ENCODE measurements at regions not wholly inside any gene's neighbourhood (a gene's known extent, or its start where the extent isn't known, plus 50 kb on each side); places are given as distances from the start of the nearest gene placed in this dataset.

DNA sequence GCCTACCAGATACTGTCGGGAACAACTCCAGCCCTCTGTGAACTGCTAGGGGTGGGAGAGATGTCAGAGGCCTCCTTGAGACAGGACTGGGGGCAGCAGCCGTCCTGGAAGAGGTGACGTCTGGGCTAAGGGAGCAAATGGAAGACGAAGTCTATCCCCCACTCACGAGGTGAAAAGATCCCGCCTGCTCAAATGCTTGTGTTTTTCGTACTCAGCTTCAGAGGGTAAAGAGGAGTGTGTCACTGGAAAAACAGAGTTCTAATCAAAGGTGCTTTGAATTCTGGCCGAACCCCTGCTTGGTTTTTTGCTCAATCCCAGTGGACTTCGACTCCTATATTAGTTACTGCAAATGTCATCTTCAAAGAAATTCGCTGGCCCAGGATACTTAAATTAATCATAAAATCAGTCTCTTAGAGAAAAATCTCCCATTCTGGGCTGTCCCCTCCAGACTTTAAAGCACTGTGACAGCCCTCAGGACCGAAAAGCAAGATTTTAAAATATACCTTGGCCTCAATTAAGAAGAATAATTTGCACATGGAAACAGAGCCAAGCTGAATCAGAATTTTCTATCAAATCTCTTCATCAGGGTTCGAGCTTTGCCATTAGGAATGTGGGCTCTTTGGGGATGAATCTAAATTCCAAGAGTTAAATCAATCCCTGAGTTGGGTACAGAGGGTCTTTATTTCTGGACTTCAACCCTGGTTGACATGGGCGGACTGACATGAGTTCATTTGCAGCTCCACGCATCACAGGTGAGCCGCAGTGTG, 61.8 kb upstream of the AFDN start:
- no peak for TF ChIP-seq CSDC2 (CRISPR knock-in tag; IDR thresholded peaks at IDR 0.05)
- TF ChIP-seq TCF4 (CRISPR knock-in tag; IDR thresholded peaks at IDR 0.05; ENCODE audit: borderline replicate concordance), result no peak
- no peak for TF ChIP-seq ISL1 (CRISPR knock-in tag; IDR thresholded peaks at IDR 0.05)
- TF ChIP-seq RARB (CRISPR knock-in tag; IDR thresholded peaks at IDR 0.05), result no peak
- no peak for TF ChIP-seq ESRRG (CRISPR knock-in tag; IDR thresholded peaks at IDR 0.05)
- TF ChIP-seq SNAI2 (CRISPR knock-in tag; IDR thresholded peaks at IDR 0.05), result no peak
- TF ChIP-seq, protein P1, sequence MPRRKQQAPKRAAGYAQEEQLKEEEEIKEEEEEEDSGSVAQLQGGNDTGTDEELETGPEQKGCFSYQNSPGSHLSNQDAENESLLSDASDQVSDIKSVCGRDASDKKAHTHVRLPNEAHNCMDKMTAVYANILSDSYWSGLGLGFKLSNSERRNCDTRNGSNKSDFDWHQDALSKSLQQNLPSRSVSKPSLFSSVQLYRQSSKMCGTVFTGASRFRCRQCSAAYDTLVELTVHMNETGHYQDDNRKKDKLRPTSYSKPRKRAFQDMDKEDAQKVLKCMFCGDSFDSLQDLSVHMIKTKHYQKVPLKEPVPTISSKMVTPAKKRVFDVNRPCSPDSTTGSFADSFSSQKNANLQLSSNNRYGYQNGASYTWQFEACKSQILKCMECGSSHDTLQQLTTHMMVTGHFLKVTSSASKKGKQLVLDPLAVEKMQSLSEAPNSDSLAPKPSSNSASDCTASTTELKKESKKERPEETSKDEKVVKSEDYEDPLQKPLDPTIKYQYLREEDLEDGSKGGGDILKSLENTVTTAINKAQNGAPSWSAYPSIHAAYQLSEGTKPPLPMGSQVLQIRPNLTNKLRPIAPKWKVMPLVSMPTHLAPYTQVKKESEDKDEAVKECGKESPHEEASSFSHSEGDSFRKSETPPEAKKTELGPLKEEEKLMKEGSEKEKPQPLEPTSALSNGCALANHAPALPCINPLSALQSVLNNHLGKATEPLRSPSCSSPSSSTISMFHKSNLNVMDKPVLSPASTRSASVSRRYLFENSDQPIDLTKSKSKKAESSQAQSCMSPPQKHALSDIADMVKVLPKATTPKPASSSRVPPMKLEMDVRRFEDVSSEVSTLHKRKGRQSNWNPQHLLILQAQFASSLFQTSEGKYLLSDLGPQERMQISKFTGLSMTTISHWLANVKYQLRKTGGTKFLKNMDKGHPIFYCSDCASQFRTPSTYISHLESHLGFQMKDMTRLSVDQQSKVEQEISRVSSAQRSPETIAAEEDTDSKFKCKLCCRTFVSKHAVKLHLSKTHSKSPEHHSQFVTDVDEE (CRISPR knock-in tag; IDR thresholded peaks at IDR 0.05), result no peak
- no peak for TF ChIP-seq OSR1 (CRISPR knock-in tag; IDR thresholded peaks at IDR 0.05)
- no peak for TF ChIP-seq ZNF8 (CRISPR knock-in tag; IDR thresholded peaks at IDR 0.05)
- no peak for TF ChIP-seq TOX (CRISPR knock-in tag; IDR thresholded peaks at IDR 0.05; ENCODE audit: borderline replicate concordance)
- no peak for TF ChIP-seq ARNTL (CRISPR knock-in tag; IDR thresholded peaks at IDR 0.05; ENCODE audit: borderline replicate concordance, low read depth)
- TF ChIP-seq, protein P2, sequence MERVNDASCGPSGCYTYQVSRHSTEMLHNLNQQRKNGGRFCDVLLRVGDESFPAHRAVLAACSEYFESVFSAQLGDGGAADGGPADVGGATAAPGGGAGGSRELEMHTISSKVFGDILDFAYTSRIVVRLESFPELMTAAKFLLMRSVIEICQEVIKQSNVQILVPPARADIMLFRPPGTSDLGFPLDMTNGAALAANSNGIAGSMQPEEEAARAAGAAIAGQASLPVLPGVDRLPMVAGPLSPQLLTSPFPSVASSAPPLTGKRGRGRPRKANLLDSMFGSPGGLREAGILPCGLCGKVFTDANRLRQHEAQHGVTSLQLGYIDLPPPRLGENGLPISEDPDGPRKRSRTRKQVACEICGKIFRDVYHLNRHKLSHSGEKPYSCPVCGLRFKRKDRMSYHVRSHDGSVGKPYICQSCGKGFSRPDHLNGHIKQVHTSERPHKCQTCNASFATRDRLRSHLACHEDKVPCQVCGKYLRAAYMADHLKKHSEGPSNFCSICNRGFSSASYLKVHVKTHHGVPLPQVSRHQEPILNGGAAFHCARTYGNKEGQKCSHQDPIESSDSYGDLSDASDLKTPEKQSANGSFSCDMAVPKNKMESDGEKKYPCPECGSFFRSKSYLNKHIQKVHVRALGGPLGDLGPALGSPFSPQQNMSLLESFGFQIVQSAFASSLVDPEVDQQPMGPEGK (CRISPR knock-in tag; IDR thresholded peaks at IDR 0.05; ENCODE audit: borderline replicate concordance), result no peak
- TF ChIP-seq ZC3H10 (CRISPR knock-in tag; IDR thresholded peaks at IDR 0.05), result no peak
- TF ChIP-seq, protein P3, sequence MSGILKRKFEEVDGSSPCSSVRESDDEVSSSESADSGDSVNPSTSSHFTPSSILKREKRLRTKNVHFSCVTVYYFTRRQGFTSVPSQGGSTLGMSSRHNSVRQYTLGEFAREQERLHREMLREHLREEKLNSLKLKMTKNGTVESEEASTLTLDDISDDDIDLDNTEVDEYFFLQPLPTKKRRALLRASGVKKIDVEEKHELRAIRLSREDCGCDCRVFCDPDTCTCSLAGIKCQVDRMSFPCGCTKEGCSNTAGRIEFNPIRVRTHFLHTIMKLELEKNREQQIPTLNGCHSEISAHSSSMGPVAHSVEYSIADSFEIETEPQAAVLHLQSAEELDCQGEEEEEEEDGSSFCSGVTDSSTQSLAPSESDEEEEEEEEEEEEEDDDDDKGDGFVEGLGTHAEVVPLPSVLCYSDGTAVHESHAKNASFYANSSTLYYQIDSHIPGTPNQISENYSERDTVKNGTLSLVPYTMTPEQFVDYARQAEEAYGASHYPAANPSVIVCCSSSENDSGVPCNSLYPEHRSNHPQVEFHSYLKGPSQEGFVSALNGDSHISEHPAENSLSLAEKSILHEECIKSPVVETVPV (CRISPR knock-in tag; IDR thresholded peaks at IDR 0.05), result no peak
- TF ChIP-seq ZNF565 (CRISPR knock-in tag; conservative IDR thresholded peaks at IDR 0.05; ENCODE audit: low read depth), result no peak
- no peak for ATAC-seq

DNA sequence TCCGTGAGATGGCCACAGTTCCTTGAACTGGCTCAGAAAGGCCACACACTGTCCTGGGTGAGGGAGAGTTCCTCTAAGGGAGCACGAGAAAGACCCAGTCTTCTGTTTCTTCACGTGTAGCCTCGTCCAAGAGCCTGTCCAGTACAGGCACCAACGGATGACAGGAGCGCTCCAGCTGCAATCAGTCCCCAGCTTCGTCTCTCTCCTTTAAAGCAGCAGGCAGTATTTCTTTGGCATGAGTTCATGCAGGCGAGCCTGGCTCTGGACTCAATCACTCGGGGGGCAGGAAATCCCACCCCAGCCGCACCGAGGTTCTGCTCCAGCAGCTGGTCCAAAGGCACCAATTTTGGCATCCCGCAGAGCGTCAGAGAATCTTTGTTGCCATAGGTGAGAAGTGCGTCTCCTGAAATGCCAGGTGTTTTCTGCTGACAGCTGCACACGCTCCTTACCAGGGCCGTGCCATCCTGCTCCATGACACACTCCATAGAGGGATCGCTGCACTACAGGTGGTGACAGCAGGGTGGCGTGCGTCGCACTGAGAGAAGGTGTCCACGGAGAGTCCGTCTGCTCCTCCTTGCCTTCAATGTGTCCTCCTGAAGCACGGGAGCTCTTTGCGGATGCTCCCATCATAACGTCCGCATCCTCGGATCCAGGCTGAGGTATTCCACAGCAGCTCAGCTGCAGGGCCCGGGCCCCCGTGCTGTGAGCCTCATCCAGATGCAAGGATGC, 59.6 kb upstream of the AFDN start:
- no peak for ATAC-seq
- TF ChIP-seq, protein P1 (CRISPR knock-in tag; IDR thresholded peaks at IDR 0.05), result no peak
- TF ChIP-seq PPARA (CRISPR knock-in tag; IDR thresholded peaks at IDR 0.05; ENCODE audit: borderline replicate concordance) (no peak), CSDC2 (CRISPR knock-in tag; IDR thresholded peaks at IDR 0.05) (no peak), ISL1 (CRISPR knock-in tag; IDR thresholded peaks at IDR 0.05) (no peak), ZNF70 (CRISPR knock-in tag; IDR thresholded peaks at IDR 0.05) (no peak), ZC3H10 (CRISPR knock-in tag; IDR thresholded peaks at IDR 0.05) (no peak), ESRRG (CRISPR knock-in tag; IDR thresholded peaks at IDR 0.05) (no peak), ZFP3 (CRISPR knock-in tag; IDR thresholded peaks at IDR 0.05) (no peak), ARNTL (CRISPR knock-in tag; IDR thresholded peaks at IDR 0.05; ENCODE audit: borderline replicate concordance, low read depth) (no peak)
- TF ChIP-seq, protein P3 (CRISPR knock-in tag; IDR thresholded peaks at IDR 0.05), result no peak
- TF ChIP-seq, protein P2 (CRISPR knock-in tag; IDR thresholded peaks at IDR 0.05; ENCODE audit: borderline replicate concordance), result no peak

Measured in SK-N-SH treated with all-trans-retinoic acid at 6 μM for 48 hours (cell line).